Natural killer cell treated with Interleukin-12 subunit alpha and Interleukin-12 subunit beta and Interleukin-15 and Interleukin-18, amount 100 ng/mL, for 72 hours (primary cell): ENCODE measurements at regions not wholly inside any gene's neighbourhood (a gene's known extent, or its start where the extent isn't known, plus 50 kb on each side); places are given as distances from the start of the nearest gene placed in this dataset.
"Not testable (repeated sequence)": the region's sequence is repeated elsewhere in the genome, so short reads cannot be mapped to it uniquely, and the experiment has no call there.

Source experiments
- ATAC-seq, 2 donors: fragments of 150-1000 bp; cut with Tn5 transposase in 1 of 2; sonication (Bioruptor Pico), chemical (Tn5 transposase) in 1 of 2; 2 replicates each; pipeline ENCODE4 v1.10.0; 2021
- DNase-seq: peaks from one replicate; pipeline ENCODE4 v3.0.0; 2022; ENCODE audit warnings: low spot score
- H3K27ac Mint-ChIP-seq, 2 donors: 1 replicate in 1 of 2; 2 replicates in 1 of 2; pipeline ENCODE4 v1.8.0; 2022; ENCODE audit warnings: mixed read lengths in 2 of 2, mild to moderate bottlenecking in 1 of 2, moderate library complexity in 1 of 2
- H3K27me3 Mint-ChIP-seq, 2 donors: 1 replicate in 1 of 2; 2 replicates in 1 of 2; pipeline ENCODE4 v1.8.0; 2022; ENCODE audit warnings: mixed read lengths in 2 of 2
- H3K36me3 Mint-ChIP-seq: one replicate; pipeline ENCODE4 v1.8.0; 2022; ENCODE audit warnings: mixed read lengths
- H3K4me1 Mint-ChIP-seq, 2 donors: 1 replicate in 1 of 2; 2 replicates in 1 of 2; pipeline ENCODE4 v1.8.0; 2022; ENCODE audit warnings: low read depth in 2 of 2, mixed read lengths in 2 of 2, mild to moderate bottlenecking in 1 of 2
- H3K4me3 Mint-ChIP-seq: one replicate; pipeline ENCODE4 v1.8.0; 2022; ENCODE audit warnings: mixed read lengths
- H3K9me3 Mint-ChIP-seq: 2 replicates; pipeline ENCODE4 v1.8.0; 2022; ENCODE audit warnings: mixed read lengths

GRCh38 chr4:120218981-120219380, 152.3 kb upstream of the MAD2L1 start:
- no peak overlapping the region for H3K27ac Mint-ChIP-seq
- no peaks in the 10 kb centered on the region for H3K36me3 Mint-ChIP-seq
- ATAC-seq (no peak), DNase-seq (no peak)
- H3K9me3 Mint-ChIP-seq = peaks cover 15% of the 10 kb centered on the region
- H3K27me3 Mint-ChIP-seq = no peaks in the 10 kb centered on the region
- H3K4me1 Mint-ChIP-seq = no peaks in the 10 kb centered on the region
- no peak overlapping the region for H3K4me3 Mint-ChIP-seq

DNA sequence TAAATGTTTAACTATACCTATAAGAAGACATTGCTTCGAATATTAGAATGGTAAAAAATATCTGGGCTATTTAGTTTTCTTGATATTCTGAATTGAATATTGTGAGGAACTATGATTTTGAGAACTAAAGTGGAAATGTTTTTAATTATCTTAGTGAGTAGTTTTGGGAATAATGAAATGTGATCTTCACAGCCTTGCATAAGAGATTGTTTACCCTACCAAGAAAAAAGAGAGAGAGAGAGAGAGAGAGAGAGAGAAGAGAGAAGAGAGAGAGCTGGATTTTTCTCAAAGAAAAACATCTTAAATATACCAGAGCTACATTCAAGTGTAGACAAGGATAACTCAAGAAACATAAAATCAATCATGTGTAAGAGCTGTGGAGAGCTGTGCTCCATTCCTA, 148.7 kb upstream of the MAD2L1 start:
- Mint-ChIP-seq H3K4me1 (no peaks in the 10 kb centered on the region), H3K9me3 (peaks cover 11% of the 10 kb centered on the region), H3K4me3 (no peak overlapping the region), H3K36me3 (no peaks in the 10 kb centered on the region), H3K27me3 (no peaks in the 10 kb centered on the region), H3K27ac (no peak overlapping the region)
- DNase-seq (no peak), ATAC-seq (no peak)

GRCh38 chr4:120211408-120212015, 144.9 kb upstream of the MAD2L1 start:
- no peak overlapping the region for H3K4me3 Mint-ChIP-seq
- peaks cover 19% of the 10 kb centered on the region for H3K9me3 Mint-ChIP-seq
- no peak for DNase-seq
- H3K27me3 Mint-ChIP-seq = no peaks in the 10 kb centered on the region
- H3K36me3 Mint-ChIP-seq = no peaks in the 10 kb centered on the region
- no peaks in the 10 kb centered on the region for H3K4me1 Mint-ChIP-seq
- no peak for ATAC-seq
- H3K27ac Mint-ChIP-seq = no peak overlapping the region

DNA sequence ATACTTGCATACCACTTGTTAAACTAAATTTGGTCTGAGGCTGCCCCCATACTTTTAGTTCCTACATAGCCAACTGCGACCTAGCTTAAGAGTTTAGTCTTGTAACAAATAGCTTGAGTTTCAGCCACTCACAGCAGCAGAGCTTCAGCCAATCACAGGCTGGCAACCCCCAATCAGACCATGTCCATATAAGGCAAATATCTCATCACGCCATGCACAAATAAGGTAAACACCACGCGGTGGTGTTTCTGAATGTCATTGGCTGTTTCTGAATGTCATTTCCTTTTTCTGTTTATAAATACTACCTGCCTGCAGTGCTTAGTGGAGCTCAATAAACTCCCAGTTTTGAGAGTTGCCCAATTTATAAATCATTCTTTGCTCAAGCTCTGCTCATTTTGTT, 143.1 kb upstream of the MAD2L1 start:
- Mint-ChIP-seq H3K9me3 (peaks cover 25% of the 10 kb centered on the region), H3K36me3 (peaks cover 7% of the 10 kb centered on the region), H3K4me3 (no peak overlapping the region), H3K27me3 (no peaks in the 10 kb centered on the region), H3K27ac (no peak overlapping the region), H3K4me1 (no peaks in the 10 kb centered on the region)
- ATAC-seq (no peak), DNase-seq (no peak)

DNA sequence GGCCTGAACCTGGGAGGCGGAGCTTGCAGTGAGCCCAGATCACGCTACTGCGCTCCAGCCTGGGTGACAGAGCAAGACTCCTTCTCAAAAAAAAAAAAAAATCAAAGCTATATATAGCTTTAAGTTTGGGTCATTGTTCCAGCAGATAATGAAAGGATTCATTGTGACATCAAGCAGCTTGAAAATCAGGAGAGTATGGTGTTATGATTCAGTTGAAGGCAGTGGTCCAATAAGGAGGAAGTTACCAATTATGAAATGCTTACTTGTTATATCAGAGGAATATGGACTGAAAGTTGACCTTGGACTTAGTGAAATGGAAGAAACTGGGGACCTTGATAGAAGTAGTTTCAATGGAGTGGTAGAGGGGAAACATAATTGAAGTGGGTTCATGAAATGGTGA, 140.4 kb upstream of the MAD2L1 start:
- DNase-seq = no peak
- Mint-ChIP-seq H3K27me3 (no peaks in the 10 kb centered on the region), H3K27ac (no peak overlapping the region), H3K4me1 (no peaks in the 10 kb centered on the region), H3K4me3 (no peak overlapping the region), H3K36me3 (peaks cover 7% of the 10 kb centered on the region), H3K9me3 (peaks cover 28% of the 10 kb centered on the region)
- no peak for ATAC-seq

DNA sequence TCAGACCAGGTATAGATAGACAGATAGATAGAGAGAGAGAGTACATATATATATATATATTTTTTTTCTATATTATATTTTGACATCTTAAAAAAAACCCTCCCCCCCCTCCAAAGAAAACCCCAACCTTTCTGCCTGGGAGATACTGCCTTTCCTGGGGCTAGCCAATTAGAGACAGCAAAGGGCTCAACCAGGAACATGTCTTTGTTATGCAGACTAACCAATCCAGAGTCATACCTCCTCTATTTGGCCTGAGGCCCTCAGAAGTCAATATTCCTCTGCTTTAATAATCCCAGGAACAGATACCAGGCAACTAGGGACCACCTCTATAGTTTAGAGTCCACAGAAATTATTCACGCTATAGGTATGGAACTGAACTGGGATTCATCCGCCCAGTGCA, 135.6 kb upstream of the MAD2L1 start:
- ATAC-seq (no peak), DNase-seq (no peak)
- H3K4me1 Mint-ChIP-seq = no peaks in the 10 kb centered on the region
- H3K27ac Mint-ChIP-seq = no peak overlapping the region
- H3K9me3 Mint-ChIP-seq = peaks cover 21% of the 10 kb centered on the region
- H3K27me3 Mint-ChIP-seq = no peaks in the 10 kb centered on the region
- peaks cover 11% of the 10 kb centered on the region for H3K36me3 Mint-ChIP-seq
- H3K4me3 Mint-ChIP-seq = no peak overlapping the region

DNA sequence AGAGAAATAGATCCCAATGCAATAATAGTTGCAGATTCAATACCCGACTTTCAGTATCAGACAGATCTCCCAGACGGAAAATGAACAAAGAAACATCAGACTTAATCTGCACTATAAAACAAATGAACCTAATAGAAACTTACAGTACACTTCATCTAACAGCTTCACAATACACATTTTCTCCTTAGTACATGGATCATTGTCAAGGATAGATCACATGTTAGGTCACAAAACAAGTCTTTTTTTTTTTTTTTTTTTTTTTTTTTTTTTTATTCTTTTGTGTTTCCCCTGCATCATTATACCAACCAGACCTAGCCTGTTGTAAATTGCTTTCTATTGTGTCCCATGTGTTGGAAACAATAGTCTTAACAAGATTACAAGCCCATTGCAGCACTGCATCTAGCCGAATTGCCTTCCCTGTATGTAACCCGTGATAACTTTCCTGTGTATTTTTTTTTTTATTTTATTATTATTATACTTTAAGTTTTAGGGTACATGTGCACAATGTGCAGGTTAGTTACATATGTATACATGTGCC, 134.0 kb upstream of the MAD2L1 start:
- not testable (repeated sequence) for DNase-seq, H3K36me3 Mint-ChIP-seq, H3K27me3 Mint-ChIP-seq, H3K4me3 Mint-ChIP-seq, H3K4me1 Mint-ChIP-seq, ATAC-seq, H3K27ac Mint-ChIP-seq
- H3K9me3 Mint-ChIP-seq = peaks cover 15% of the 10 kb centered on the region

- DNase-seq (no peak), ATAC-seq (no peak)
- no peak overlapping the region for H3K27ac Mint-ChIP-seq
- peaks cover 8% of the 10 kb centered on the region for H3K9me3 Mint-ChIP-seq
- peaks cover 4% of the 10 kb centered on the region for H3K36me3 Mint-ChIP-seq
- no peaks in the 10 kb centered on the region for H3K4me1 Mint-ChIP-seq
- no peaks in the 10 kb centered on the region for H3K27me3 Mint-ChIP-seq
- no peak overlapping the region for H3K4me3 Mint-ChIP-seq
Measured at GRCh38 chr4:120198411-120198810, 131.8 kb upstream of the MAD2L1 start.

- no peak overlapping the region for H3K27ac Mint-ChIP-seq
- no peaks in the 10 kb centered on the region for H3K4me1 Mint-ChIP-seq
- H3K4me3 Mint-ChIP-seq = no peak overlapping the region
- no peaks in the 10 kb centered on the region for H3K36me3 Mint-ChIP-seq
- ATAC-seq (no peak), DNase-seq (no peak)
- peaks cover 18% of the 10 kb centered on the region for H3K9me3 Mint-ChIP-seq
- H3K27me3 Mint-ChIP-seq = peaks cover 5 to 18% of the 10 kb centered on the region in 2 donors
Measured at GRCh38 chr4:120177603-120178002, 111.0 kb upstream of the MAD2L1 start.

- ATAC-seq (no peak), DNase-seq (no peak)
- Mint-ChIP-seq H3K36me3 (no peaks in the 10 kb centered on the region), H3K27ac (no peak overlapping the region), H3K27me3 (peaks cover 5 to 18% of the 10 kb centered on the region in 2 donors), H3K4me1 (no peaks in the 10 kb centered on the region), H3K4me3 (no peak overlapping the region), H3K9me3 (peaks cover 9% of the 10 kb centered on the region)
Measured at GRCh38 chr4:120175272-120175671, 108.6 kb upstream of the MAD2L1 start.

DNA sequence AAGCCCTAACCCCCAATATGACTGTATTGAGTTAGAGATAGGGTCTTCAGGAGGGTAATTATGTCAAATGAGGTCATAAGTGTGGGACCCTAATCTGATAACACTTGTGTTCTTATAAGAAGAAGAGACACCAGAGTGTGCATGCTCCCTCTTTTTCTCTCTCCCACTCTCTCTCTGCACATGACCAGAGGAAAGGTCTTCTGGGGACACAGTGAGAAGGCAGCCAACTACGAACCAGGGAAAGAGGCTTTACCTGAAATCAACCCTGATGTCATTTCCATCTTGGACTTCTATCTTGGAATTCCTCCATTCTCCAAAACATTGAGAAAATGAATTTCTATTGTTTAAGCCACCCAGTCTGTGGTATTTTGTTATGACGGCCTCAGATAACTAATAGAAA, 97.2 kb upstream of the MAD2L1 start:
- Mint-ChIP-seq H3K4me1 (no peaks in the 10 kb centered on the region), H3K4me3 (no peak overlapping the region), H3K27ac (no peak overlapping the region), H3K36me3 (no peaks in the 10 kb centered on the region), H3K27me3 (peaks cover 0 to 4% of the 10 kb centered on the region in 2 donors), H3K9me3 (no peaks in the 10 kb centered on the region)
- no peak for ATAC-seq
- no peak for DNase-seq

GRCh38 chr4:120158841-120159463, 92.3 kb upstream of the MAD2L1 start:
- Mint-ChIP-seq H3K4me3 (no peak overlapping the region), H3K9me3 (no peaks in the 10 kb centered on the region), H3K36me3 (no peaks in the 10 kb centered on the region), H3K27me3 (peaks cover 3 to 7% of the 10 kb centered on the region in 2 donors), H3K4me1 (no peaks in the 10 kb centered on the region), H3K27ac (no peak overlapping the region)
- ATAC-seq (no peak), DNase-seq (no peak)

DNA sequence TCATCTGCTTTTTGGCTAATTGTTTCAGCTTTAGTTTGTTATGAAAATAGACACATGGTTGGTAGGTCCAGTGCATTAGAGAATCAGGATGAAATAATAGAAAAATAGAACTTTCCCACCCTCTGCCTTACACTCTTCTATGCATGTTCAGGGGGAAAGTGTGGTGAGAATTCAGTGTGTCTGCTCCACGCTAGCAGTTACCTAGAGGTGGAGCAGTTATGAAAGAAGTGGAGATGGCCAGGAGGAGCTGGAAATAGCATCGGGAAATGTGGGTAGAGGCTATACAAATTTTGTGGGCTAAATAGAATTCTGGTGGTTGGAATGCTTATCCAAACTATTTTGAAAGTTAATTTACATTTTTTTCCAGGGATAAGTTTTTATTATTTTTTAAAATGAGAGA, 91.4 kb upstream of the MAD2L1 start:
- no peaks in the 10 kb centered on the region for H3K9me3 Mint-ChIP-seq
- H3K27me3 Mint-ChIP-seq = peaks cover 3 to 7% of the 10 kb centered on the region in 2 donors
- ATAC-seq (no peak), DNase-seq (no peak)
- no peaks in the 10 kb centered on the region for H3K4me1 Mint-ChIP-seq
- H3K36me3 Mint-ChIP-seq = no peaks in the 10 kb centered on the region
- H3K4me3 Mint-ChIP-seq = no peak overlapping the region
- H3K27ac Mint-ChIP-seq = no peak overlapping the region

DNA sequence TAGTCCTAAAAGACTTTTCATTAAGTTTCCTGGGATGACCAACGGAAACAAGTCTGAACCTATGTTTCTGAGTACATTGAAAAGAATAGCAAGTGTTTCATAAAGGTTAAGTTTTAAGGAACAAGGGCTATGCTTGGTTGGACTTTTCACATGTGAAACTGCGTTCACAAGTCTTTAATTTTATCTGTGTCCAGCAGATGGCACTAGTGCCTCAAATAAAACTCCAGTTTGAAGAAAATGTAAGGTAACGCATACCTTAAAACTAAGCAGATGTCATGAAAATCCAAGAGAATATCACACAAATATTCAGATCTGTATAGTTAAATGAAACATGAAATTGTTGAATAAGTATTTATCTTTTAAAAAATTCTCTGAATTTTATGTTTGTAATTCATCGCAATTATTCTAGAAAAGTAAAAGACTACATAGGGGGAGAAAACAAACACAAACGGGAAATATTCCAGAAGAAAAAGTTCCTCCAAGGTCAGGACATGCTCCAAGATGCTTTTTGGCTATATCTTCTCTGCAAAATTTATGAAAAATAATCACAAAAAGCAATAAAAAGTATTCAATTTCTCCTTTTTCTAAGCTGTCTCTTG, 89.6 kb upstream of the MAD2L1 start:
- peaks cover 6 to 7% of the 10 kb centered on the region in 2 donors for H3K27me3 Mint-ChIP-seq
- no peak overlapping the region for H3K4me3 Mint-ChIP-seq
- no peaks in the 10 kb centered on the region for H3K9me3 Mint-ChIP-seq
- H3K4me1 Mint-ChIP-seq = no peaks in the 10 kb centered on the region
- DNase-seq = no peak
- ATAC-seq = no peak
- no peak overlapping the region for H3K27ac Mint-ChIP-seq
- H3K36me3 Mint-ChIP-seq = no peaks in the 10 kb centered on the region
